Glutamatergic neuron (in vitro differentiated cells): ENCODE measurements at regions not wholly inside any gene's neighbourhood (a gene's known extent, or its start where the extent isn't known, plus 50 kb on each side); places are given as distances from the start of the nearest gene placed in this dataset.

Experiments
- DNase-seq: peaks from one replicate; pipeline ENCODE4 v3.0.0; 2022
- H3K27ac Mint-ChIP-seq: one replicate; pipeline ENCODE4 v1.8.0; 2020; ENCODE audit warnings: mild to moderate bottlenecking, mixed read lengths, inconsistent platforms; ENCODE audit not compliant: unreplicated experiment
- H3K27me3 Mint-ChIP-seq: one replicate; pipeline ENCODE4 v1.8.0; 2020; ENCODE audit warnings: mild to moderate bottlenecking, moderate library complexity, mixed read lengths, inconsistent platforms; ENCODE audit not compliant: unreplicated experiment
- H3K36me3 Mint-ChIP-seq: one replicate; pipeline ENCODE4 v1.8.0; 2020; ENCODE audit warnings: mild to moderate bottlenecking, mixed read lengths, inconsistent platforms; ENCODE audit not compliant: unreplicated experiment
- H3K4me1 Mint-ChIP-seq: one replicate; pipeline ENCODE4 v1.8.0; 2020; ENCODE audit warnings: mild to moderate bottlenecking, low read depth, mixed read lengths, inconsistent platforms; ENCODE audit not compliant: unreplicated experiment
- H3K4me3 Mint-ChIP-seq: one replicate; pipeline ENCODE4 v1.8.0; 2020; ENCODE audit warnings: mild to moderate bottlenecking, mixed read lengths, inconsistent platforms; ENCODE audit not compliant: unreplicated experiment
- H3K9me3 Mint-ChIP-seq: one replicate; pipeline ENCODE4 v1.8.0; 2020; ENCODE audit warnings: mild to moderate bottlenecking, moderate library complexity, mixed read lengths, inconsistent platforms; ENCODE audit not compliant: unreplicated experiment
- CTCF ChIP-seq: fragments of 200-600 bp; sonication (generic); IDR thresholded peaks from one replicate; pipeline ENCODE4 v1.5.0; 2021; ENCODE audit not compliant: partially characterized antibody, unreplicated experiment

GRCh38 chr2:120673571-120674061, 62.1 kb upstream of the GLI2 start:
- Mint-ChIP-seq H3K27ac (no peak overlapping the region), H3K9me3 (peaks cover 14% of the 10 kb centered on the region), H3K36me3 (peaks cover 2% of the 10 kb centered on the region), H3K27me3 (peaks cover 8% of the 10 kb centered on the region), H3K4me3 (no peak overlapping the region), H3K4me1 (peaks cover 4% of the 10 kb centered on the region)
- DNase-seq = peak; percentile 48
- TF ChIP-seq CTCF = no peak

DNA sequence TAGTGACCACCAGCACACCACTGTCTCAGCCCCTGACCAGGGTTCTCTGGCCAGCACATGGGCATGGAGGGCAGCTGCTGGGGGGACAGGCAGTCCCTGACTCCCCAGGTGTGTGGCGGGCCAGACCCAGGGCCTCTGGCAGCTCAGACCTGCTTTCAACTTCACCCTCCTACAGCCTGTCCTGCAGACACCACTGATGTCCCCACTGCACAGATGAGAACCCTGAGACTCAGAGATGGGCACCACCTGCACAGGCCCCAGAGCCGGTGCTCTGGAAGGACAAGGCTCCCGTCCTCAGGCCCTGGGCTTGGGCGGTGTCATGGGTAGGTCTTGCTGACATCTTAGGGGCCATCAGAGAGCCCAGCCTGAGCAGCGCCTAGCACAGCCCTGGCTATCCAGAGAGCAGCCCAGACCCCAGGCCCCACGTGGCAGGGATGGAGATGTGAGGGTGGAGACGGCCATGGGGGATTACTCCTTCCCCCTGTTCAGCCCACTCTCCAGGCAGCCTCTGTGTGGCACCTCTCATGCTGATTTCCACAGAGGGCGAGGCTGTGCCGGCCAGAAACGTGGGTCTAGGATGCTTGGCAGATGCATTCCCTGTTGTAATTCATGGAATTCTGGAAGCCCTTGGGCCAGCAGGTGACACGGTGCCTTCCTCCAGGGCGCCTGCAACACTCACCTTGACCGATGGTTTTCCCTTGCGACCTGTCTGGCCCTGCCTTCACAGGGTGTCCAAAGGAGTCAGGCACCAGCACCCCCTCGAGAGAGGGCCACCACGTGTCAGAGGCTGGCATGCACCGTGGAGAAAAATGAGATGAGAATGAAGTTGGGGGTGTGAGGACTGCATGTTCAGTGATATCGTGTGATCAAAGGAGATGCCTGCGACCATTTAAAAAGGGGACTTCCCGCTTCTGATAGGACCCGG, 61.2 kb upstream of the GLI2 start:
- H3K27me3 Mint-ChIP-seq = peaks cover 5% of the 10 kb centered on the region
- DNase-seq = no peak
- no peak overlapping the region for H3K4me3 Mint-ChIP-seq
- H3K9me3 Mint-ChIP-seq = peaks cover 12% of the 10 kb centered on the region
- TF ChIP-seq CTCF = no peak
- H3K27ac Mint-ChIP-seq = no peak overlapping the region
- H3K36me3 Mint-ChIP-seq = no peaks in the 10 kb centered on the region
- peaks cover 2% of the 10 kb centered on the region for H3K4me1 Mint-ChIP-seq

DNA sequence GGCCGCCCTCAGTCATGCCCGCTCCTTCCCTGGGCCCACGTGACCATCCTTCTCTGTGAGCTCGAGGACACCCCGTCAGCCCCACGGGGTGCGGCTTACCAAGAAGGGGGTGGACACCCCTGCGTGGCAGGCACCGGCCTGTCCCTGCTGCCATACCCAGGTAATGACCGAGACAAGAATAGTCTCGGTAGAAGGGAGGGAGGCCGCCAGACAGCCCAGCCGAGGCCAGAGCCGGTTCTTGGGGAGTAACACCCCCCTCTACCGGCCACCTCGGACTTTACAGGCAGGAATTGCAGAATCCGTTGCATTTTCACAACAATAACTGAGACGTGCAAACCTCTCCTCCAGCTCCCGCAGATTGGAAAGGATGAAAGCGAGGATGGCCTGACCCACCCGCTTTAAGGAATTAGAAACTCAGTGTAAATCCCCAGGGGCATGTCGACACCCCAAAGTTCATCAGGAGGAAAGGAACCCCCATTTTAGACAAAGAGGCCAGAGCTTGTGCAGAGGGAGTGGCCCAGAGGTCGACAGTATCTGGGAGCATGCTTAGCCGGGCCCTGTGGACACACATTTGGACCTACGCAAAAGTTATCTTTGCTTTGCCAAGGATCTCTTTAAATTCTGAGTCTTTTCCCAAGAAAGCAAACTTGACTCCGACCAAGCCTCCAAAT, 60.1 kb upstream of the GLI2 start:
- Mint-ChIP-seq H3K4me1 (peaks cover 2% of the 10 kb centered on the region), H3K9me3 (peaks cover 10% of the 10 kb centered on the region), H3K27me3 (peaks cover 3% of the 10 kb centered on the region), H3K27ac (no peak overlapping the region), H3K4me3 (no peak overlapping the region), H3K36me3 (no peaks in the 10 kb centered on the region)
- peak; percentile 80 for TF ChIP-seq CTCF
- DNase-seq = peak; percentile 82

- Mint-ChIP-seq H3K36me3 (no peaks in the 10 kb centered on the region), H3K27me3 (peaks cover 3% of the 10 kb centered on the region), H3K9me3 (peaks cover 11% of the 10 kb centered on the region), H3K4me1 (peaks cover 2% of the 10 kb centered on the region), H3K27ac (no peak overlapping the region), H3K4me3 (no peak overlapping the region)
- no peak for TF ChIP-seq CTCF
- no peak for DNase-seq
These were observed 58.4 kb upstream of the GLI2 start for GRCh38 chr2:120677221-120677620.
